Lung (tissue), 11 donors: ENCODE measurements at regions not wholly inside any gene's neighbourhood (a gene's known extent, or its start where the extent isn't known, plus 50 kb on each side); places are given as distances from the start of the nearest gene placed in this dataset.

Experiments used
- ATAC-seq: fragments of 200-7000 bp; cut with Tn5 transposase; one replicate; pipeline ENCODE4 v1.9.1; 2020; ENCODE audit warnings: moderate number of reproducible peaks; ENCODE audit not compliant: insufficient read depth, low FRiP score
- DNase-seq, 3 donors: peaks; one replicate each; pipeline ENCODE4 v3.0.0-alpha.2; 2013 to 2017
- H3K27ac ChIP-seq, 2 donors: one replicate each; pipeline ENCODE4 v1.5.1; 2013; ENCODE audit warnings: mild to moderate bottlenecking in 2 of 2, moderate library complexity in 2 of 2, control low read depth in 1 of 2, inconsistent platforms in 1 of 2, low read depth in 1 of 2, low read length in 1 of 2
- H3K27me3 ChIP-seq, 3 donors: one replicate each; pipeline ENCODE4 v1.5.1; 2013; ENCODE audit warnings: low read length in 2 of 3; ENCODE audit not compliant: control insufficient read depth in 3 of 3, insufficient read depth in 3 of 3
- H3K36me3 ChIP-seq, 4 donors: one replicate each; pipeline ENCODE4 v1.5.1; 2013; ENCODE audit warnings: low read length in 4 of 4, mild to moderate bottlenecking in 1 of 4, moderate library complexity in 1 of 4; ENCODE audit not compliant: control insufficient read depth in 4 of 4, insufficient read depth in 4 of 4
- H3K4me1 ChIP-seq, 5 donors: one replicate each; pipeline ENCODE4 v1.5.1; 2013; ENCODE audit warnings: low read length in 5 of 5, mild to moderate bottlenecking in 2 of 5, moderate library complexity in 1 of 5; ENCODE audit not compliant: control insufficient read depth in 5 of 5, insufficient read depth in 5 of 5
- H3K4me3 ChIP-seq: one replicate; pipeline ENCODE4 v1.5.1; 2013; ENCODE audit warnings: mild to moderate bottlenecking, control low read depth, moderate library complexity
- H3K9ac ChIP-seq, 2 donors: one replicate each; pipeline ENCODE4 v1.5.1; 2013; ENCODE audit warnings: low read length in 2 of 2, control low read depth in 1 of 2; ENCODE audit not compliant: insufficient read depth in 1 of 2
- H3K9me3 ChIP-seq, 4 donors: one replicate each; pipeline ENCODE4 v1.5.1; 2013; ENCODE audit warnings: low read length in 3 of 4, mild to moderate bottlenecking in 1 of 4, moderate library complexity in 1 of 4; ENCODE audit not compliant: control insufficient read depth in 4 of 4, insufficient read depth in 3 of 4
- WGBS, 2 donors: extraction: QIAGEN DNeasy Blood & Tissue Kit; methylation state at CpG; one replicate each; pipeline ENCODE4 v1.1.7; 2013; 5-methylcytosine and 5-hydroxymethylcytosine counted together
- TF ChIP-seq, protein P1 (sequence below): IDR thresholded peaks from 2 replicates; pipeline ENCODE4 v1.5.1; 2012; ENCODE audit warnings: mild to moderate bottlenecking; ENCODE audit errors: control extremely low read depth, extremely low read depth
- donor health status: control.
- donor health status: control.
- donor health status: Bipolar disorder and iron deficiency.
- donor health status: healthy.
- donor health status: DM: yes; HTN: yes; CAD: no.

DNA sequence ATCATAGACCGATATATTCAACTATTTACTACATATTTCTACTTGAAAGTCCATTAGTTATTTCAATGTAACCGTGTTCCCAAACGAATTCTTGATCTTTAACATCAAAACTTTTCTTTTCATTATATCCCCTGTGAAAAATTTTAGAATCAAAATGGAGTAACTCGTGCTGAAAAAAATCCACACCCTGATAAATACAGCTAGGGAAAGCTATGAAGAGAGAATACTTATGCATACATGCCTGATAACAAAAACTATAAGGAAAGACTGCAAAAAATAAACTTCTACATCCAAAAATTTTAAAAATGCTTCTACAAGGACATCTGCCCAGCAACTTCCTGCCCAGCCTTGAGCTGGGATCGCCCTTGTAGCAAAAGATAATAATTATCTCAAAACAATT lies 2458.3 kb upstream of the PCDH20 start:
- Histone ChIP-seq H3K27ac (no peak overlapping the region), H3K27me3 (no peaks in the 10 kb centered on the region), H3K36me3 (no peaks in the 10 kb centered on the region), H3K9ac (no peak overlapping the region), H3K9me3 (peaks cover 0 to under 1% (median 0%) of the 10 kb centered on the region in 4 donors), H3K4me1 (no peaks in the 10 kb centered on the region), H3K4me3 (no peak overlapping the region)
- 82 to 87% methylated on average over 5 of the region's 5 CpGs for WGBS, 2 donors
- TF ChIP-seq, protein P1, sequence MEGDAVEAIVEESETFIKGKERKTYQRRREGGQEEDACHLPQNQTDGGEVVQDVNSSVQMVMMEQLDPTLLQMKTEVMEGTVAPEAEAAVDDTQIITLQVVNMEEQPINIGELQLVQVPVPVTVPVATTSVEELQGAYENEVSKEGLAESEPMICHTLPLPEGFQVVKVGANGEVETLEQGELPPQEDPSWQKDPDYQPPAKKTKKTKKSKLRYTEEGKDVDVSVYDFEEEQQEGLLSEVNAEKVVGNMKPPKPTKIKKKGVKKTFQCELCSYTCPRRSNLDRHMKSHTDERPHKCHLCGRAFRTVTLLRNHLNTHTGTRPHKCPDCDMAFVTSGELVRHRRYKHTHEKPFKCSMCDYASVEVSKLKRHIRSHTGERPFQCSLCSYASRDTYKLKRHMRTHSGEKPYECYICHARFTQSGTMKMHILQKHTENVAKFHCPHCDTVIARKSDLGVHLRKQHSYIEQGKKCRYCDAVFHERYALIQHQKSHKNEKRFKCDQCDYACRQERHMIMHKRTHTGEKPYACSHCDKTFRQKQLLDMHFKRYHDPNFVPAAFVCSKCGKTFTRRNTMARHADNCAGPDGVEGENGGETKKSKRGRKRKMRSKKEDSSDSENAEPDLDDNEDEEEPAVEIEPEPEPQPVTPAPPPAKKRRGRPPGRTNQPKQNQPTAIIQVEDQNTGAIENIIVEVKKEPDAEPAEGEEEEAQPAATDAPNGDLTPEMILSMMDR, result no peak
- ATAC-seq (no peak), DNase-seq (no peak)

GRCh38 chr13:63864171-63864902 lies 2448.7 kb upstream of the PCDH20 start:
- WGBS, 2 donors, result 82 to 85% methylated on average over 3 of the region's 3 CpGs
- no peak for ATAC-seq
- H3K36me3 ChIP-seq, result no peaks in the 10 kb centered on the region

GRCh38 chr13:63855457-63856118 lies 2439.9 kb upstream of the PCDH20 start:
- DNase-seq, result no peak
- ATAC-seq, result no peak
- 76 to 82% methylated on average over 7 of the region's 7 CpGs for WGBS, 2 donors

More at GRCh38 chr13:63864171-63864902, 2448.7 kb upstream of the PCDH20 start:
- TF ChIP-seq, protein P1, result no peak
- Histone ChIP-seq H3K9me3 (peaks cover 0 to 3% (median 1%) of the 10 kb centered on the region in 4 donors), H3K27ac (no peak overlapping the region), H3K9ac (no peak overlapping the region), H3K4me1 (no peaks in the 10 kb centered on the region), H3K27me3 (no peaks in the 10 kb centered on the region), H3K4me3 (no peak overlapping the region)
- DNase-seq, result no peak

More at GRCh38 chr13:63855457-63856118, 2439.9 kb upstream of the PCDH20 start:
- Histone ChIP-seq H3K36me3 (no peaks in the 10 kb centered on the region), H3K27ac (no peak overlapping the region), H3K27me3 (no peaks in the 10 kb centered on the region), H3K9ac (no peak overlapping the region), H3K4me1 (no peaks in the 10 kb centered on the region), H3K9me3 (peaks cover 0 to 2% (median 0%) of the 10 kb centered on the region in 4 donors), H3K4me3 (no peak overlapping the region)
- TF ChIP-seq, protein P1, result no peak
